ENCODE measurements at regions not wholly inside any gene's neighbourhood (a gene's known extent, or its start where the extent isn't known, plus 50 kb on each side); places are given as distances from the start of the nearest gene placed in this dataset.

DNA sequence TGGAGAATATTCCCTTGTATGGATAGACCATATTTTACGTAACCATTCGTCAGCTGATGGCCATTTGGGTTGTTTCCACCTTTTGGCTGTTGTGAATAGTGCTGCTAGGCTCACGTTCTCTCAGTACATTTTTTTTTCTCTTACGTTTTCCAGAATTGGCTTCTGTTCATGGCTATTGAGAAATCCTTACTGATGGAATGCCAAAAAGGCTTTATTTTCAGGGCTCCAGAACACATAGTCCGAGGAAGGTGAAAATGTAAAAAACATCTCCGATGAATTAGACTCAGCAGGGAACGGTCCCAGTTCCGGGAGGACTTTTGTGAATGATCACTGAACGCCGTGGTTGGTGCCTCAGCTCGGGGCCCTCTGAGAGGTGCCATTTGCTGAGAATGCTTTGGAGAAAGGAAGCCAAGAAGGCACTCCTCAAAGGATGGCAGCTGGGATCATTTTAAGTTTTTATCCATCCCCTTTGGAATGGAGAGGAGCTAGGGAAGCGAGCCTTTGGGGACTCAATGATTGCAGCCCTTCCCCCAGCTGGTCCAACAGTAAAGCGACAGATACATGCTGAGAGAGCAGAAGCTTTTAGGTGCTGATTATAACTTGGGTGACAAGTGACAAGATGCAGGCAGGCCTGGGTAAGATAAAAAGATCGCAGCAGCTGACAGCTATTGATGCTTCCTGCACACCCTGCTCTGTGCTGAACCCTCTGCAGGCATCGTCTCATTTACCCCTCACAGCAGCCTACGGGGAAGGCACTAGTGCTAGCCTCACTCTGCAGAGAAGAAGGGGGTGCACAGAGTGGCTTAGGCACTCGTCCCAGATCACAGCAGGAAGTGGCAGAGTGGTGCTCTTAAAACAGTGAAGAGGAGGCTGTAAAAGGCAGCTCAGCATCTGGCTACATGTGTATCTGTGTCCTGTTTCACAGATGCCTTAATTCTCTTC lies 133.4 kb upstream of the KCNG1 start:
- peak overlapping the region; percentile 83 for H3K27ac Mint-ChIP-seq
- H3K4me3 Mint-ChIP-seq = peak overlapping the region; percentile 34
- no peaks in the 10 kb centered on the region for H3K36me3 ChIP-seq
- H3K79me2 ChIP-seq (ENCODE audit: low read depth) = no peaks in the 10 kb centered on the region
- peak; percentile 15 for DNase-seq (ENCODE audit: low spot score)
- H3K9me3 Mint-ChIP-seq = peaks cover 2% of the 10 kb centered on the region
- no peak overlapping the region for H3K9ac ChIP-seq
- H3K36me3 Mint-ChIP-seq = no peaks in the 10 kb centered on the region
- no peak overlapping the region for H2AFZ ChIP-seq (replicated peaks)
- no peaks in the 10 kb centered on the region for H3K27me3 ChIP-seq
- H3K4me1 ChIP-seq = peaks cover 13% of the 10 kb centered on the region
- H3F3A ChIP-seq (ENCODE audit: low read depth) = no peaks in the 10 kb centered on the region
- H3K9me3 ChIP-seq (ENCODE audit: low read depth) = no peaks in the 10 kb centered on the region
- H3K4me3 ChIP-seq = no peak overlapping the region
- peak overlapping the region; percentile 24 for H3K4me2 ChIP-seq
- H4K20me1 ChIP-seq (ENCODE audit: low read depth) = no peaks in the 10 kb centered on the region
- peaks cover 23% of the 10 kb centered on the region for H3K4me1 Mint-ChIP-seq
- H3K27me3 Mint-ChIP-seq (ENCODE audit: insufficient read depth, low read depth) = peaks cover 10% of the 10 kb centered on the region
- no peak for TF ChIP-seq EZH2phosphoT487 (IDR thresholded peaks at IDR 0.05)
- TF ChIP-seq EZH2 (IDR thresholded peaks at IDR 0.05) = no peak
- TF ChIP-seq, protein P1, sequence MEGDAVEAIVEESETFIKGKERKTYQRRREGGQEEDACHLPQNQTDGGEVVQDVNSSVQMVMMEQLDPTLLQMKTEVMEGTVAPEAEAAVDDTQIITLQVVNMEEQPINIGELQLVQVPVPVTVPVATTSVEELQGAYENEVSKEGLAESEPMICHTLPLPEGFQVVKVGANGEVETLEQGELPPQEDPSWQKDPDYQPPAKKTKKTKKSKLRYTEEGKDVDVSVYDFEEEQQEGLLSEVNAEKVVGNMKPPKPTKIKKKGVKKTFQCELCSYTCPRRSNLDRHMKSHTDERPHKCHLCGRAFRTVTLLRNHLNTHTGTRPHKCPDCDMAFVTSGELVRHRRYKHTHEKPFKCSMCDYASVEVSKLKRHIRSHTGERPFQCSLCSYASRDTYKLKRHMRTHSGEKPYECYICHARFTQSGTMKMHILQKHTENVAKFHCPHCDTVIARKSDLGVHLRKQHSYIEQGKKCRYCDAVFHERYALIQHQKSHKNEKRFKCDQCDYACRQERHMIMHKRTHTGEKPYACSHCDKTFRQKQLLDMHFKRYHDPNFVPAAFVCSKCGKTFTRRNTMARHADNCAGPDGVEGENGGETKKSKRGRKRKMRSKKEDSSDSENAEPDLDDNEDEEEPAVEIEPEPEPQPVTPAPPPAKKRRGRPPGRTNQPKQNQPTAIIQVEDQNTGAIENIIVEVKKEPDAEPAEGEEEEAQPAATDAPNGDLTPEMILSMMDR (IDR thresholded peaks at IDR 0.05) = no peak
- no peak overlapping the region for H3K27ac ChIP-seq

DNA sequence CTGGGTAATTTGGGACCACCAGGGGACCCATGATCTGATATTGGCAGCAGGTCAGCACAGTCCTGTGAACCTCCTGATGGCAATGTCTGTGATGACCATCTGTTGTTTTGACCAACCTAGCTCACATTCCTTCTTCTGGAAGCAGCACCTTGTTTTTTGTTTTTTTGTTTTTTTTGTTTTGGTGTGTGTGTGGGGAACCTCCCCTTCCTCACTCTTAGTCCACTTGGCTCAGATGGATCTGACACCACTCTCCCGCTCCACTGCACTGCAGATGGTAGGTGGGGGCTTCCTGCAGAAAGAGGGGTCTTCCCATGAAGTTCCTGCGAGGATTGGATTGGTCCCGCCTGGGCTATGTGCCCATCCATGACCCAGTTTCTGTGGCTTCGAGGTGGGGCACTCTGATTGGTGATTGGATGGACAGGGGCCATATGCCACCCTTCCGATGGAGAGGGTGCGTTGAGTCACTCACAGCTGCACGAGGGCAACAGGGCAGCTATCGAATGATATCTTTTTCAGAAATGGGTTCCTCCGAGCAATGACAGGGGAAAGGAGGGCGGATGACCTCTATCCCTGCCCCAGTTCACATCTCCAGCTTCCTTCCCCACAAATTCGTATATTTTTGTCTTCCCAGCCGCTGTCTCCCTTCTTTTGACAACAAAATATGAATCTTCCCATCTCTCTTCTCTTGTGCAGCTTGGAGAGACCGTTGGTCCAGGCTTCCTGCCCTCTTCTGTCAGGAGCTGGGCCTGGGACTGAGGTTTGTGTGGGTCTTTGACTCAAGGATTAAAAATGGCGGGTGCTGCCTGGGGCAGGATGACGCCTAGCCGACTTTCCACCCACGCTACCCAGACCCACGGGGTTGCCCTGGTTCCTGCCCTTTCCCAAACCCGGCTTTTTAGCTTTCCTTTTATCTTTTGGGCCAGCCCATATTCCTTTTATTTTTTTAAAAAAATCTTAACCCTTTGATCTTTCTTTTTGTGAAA lies 132.1 kb upstream of the KCNG1 start:
- H3K27ac Mint-ChIP-seq = no peak overlapping the region
- peaks cover 23% of the 10 kb centered on the region for H3K4me1 Mint-ChIP-seq
- Histone ChIP-seq H3K27me3 (no peaks in the 10 kb centered on the region), H3K9ac (no peak overlapping the region), H3K4me3 (no peak overlapping the region), H3K36me3 (no peaks in the 10 kb centered on the region), H3K9me3 (ENCODE audit: low read depth) (no peaks in the 10 kb centered on the region), H2AFZ (replicated peaks) (no peak overlapping the region), H3K4me1 (peaks cover 13% of the 10 kb centered on the region), H3K79me2 (ENCODE audit: low read depth) (no peaks in the 10 kb centered on the region), H3K4me2 (no peak overlapping the region), H3F3A (ENCODE audit: low read depth) (no peaks in the 10 kb centered on the region), H3K27ac (no peak overlapping the region), H4K20me1 (ENCODE audit: low read depth) (no peaks in the 10 kb centered on the region)
- H3K4me3 Mint-ChIP-seq = no peak overlapping the region
- peaks cover 2% of the 10 kb centered on the region for H3K9me3 Mint-ChIP-seq
- no peaks in the 10 kb centered on the region for H3K36me3 Mint-ChIP-seq
- DNase-seq (ENCODE audit: low spot score) = no peak
- no peak for TF ChIP-seq EZH2 (IDR thresholded peaks at IDR 0.05)
- TF ChIP-seq, protein P1 (IDR thresholded peaks at IDR 0.05) = no peak
- H3K27me3 Mint-ChIP-seq (ENCODE audit: insufficient read depth, low read depth) = peaks cover 6% of the 10 kb centered on the region

DNA sequence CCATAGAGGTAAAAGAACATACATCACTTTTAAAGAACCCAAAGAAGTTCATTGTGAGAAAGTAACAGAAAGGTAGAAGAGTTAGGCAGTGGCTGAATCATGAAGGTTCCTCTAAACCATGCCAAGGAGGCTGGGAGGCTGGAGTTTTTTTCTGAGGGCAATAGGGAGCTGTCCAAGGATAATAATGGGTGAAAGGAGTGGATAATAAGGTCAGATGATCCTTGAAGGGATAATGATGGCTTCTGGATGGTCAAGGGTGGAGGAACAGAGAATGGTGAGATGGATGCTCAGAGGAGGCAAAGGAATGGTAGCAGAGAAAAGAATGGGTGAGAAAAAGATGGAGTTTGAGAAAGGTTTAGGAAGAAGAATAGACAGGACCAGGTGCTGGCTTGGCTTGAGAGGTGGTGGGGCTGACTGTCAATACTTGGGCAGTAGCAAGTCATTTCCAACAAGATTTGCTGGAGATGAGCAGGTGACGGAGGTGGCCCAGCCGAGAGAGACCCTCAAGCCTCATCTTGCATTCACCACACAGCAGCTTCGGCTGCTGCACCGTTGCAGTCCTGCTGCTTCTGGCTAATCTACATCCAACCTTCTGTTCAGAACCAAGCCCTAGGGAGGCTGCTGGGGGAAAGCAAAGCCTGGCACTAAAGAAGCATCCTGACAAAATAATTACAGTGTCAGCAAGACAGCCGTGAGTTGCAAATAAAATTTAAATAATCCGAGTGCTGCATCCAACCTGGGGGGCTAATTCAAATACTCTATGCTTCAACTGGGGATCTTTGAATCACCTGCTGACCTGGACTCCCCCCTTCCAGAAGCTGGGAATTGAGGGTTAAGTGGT lies 131.2 kb upstream of the KCNG1 start:
- Mint-ChIP-seq H3K27ac (no peak overlapping the region), H3K9me3 (peaks cover 2% of the 10 kb centered on the region), H3K4me3 (peak overlapping the region; percentile 14), H3K36me3 (no peaks in the 10 kb centered on the region), H3K4me1 (peaks cover 23% of the 10 kb centered on the region), H3K27me3 (ENCODE audit: insufficient read depth, low read depth) (peaks cover 6% of the 10 kb centered on the region)
- DNase-seq (ENCODE audit: low spot score) = no peak
- H3K27ac ChIP-seq = no peak overlapping the region
- no peak for TF ChIP-seq EZH2 (IDR thresholded peaks at IDR 0.05)
- no peak for TF ChIP-seq EZH2phosphoT487 (IDR thresholded peaks at IDR 0.05)
- TF ChIP-seq, protein P1 (IDR thresholded peaks at IDR 0.05) = no peak
- H3K9me3 ChIP-seq (ENCODE audit: low read depth) = no peaks in the 10 kb centered on the region
- no peaks in the 10 kb centered on the region for H3K27me3 ChIP-seq
- H4K20me1 ChIP-seq (ENCODE audit: low read depth) = no peaks in the 10 kb centered on the region
- no peak overlapping the region for H3K4me2 ChIP-seq
- H3K79me2 ChIP-seq (ENCODE audit: low read depth) = no peaks in the 10 kb centered on the region
- H3K4me3 ChIP-seq = no peak overlapping the region
- no peak overlapping the region for H2AFZ ChIP-seq (replicated peaks)
- H3K36me3 ChIP-seq = no peaks in the 10 kb centered on the region
- H3K4me1 ChIP-seq = peaks cover 13% of the 10 kb centered on the region
- no peaks in the 10 kb centered on the region for H3F3A ChIP-seq (ENCODE audit: low read depth)
- no peak overlapping the region for H3K9ac ChIP-seq
